HCT116 (cell line): ENCODE measurements at regions not wholly inside any gene's neighbourhood (a gene's known extent, or its start where the extent isn't known, plus 50 kb on each side); places are given as distances from the start of the nearest gene placed in this dataset.

Experiments
- ATAC-seq: fragments of 200-7000 bp; cut with Tn5 transposase; 2 replicates; pipeline ENCODE4 v1.9.1; 2020; ENCODE audit warnings: mild to moderate bottlenecking, moderate library complexity
- BruUV-seq: library from RNA; stranded (reverse); fragments of 400-500 nt; replicated peaks from 2 replicates; lab custom pipeline; 2021; lab: Mats Ljungman, UMichigan
- CTCF ChIA-PET: fragments of 300-600 bp; sonication (Branson Sonifier 250); formaldehyde crosslinking; loops from one replicate; lab custom pipeline; 2021; ENCODE audit warnings: antibody characterized with exemption; lab: Charles Lee
- POLR2A ChIA-PET: fragments of 300-600, 350-600 bp; sonication (Branson Sonifier 250); formaldehyde crosslinking; loops from one replicate; lab custom pipeline; 2021; ENCODE audit warnings: antibody characterized with exemption; lab: Charles Lee
- RAD21 ChIA-PET, 2 experiments: fragments of 300-600 bp; sonication (Branson Sonifier 250); formaldehyde crosslinking; loops; one replicate each; lab custom pipeline; 2023; ENCODE audit warnings: low total read pairs in 2 of 2; ENCODE audit not compliant: uncharacterized antibody in 2 of 2, unreplicated experiment in 2 of 2, low non-redundant PET in 1 of 2; lab: Charles Lee
- DNase-seq: peaks from one replicate; pipeline ENCODE4 v3.0.0-alpha.2; 2010; ENCODE audit warnings: low read depth, low spot score
- H2AFZ ChIP-seq: fragments of 200-600 bp; shearing (Covaris generic), sonication (generic); 2 replicates; pipeline ENCODE4 v1.6.1; 2017; ENCODE audit warnings: low read depth, mixed run types, mixed read lengths, antibody characterized with exemption, low read length; ENCODE audit not compliant: poor library complexity, severe bottlenecking
- H3K27ac ChIP-seq: 2 replicates; pipeline ENCODE4 v1.5.1; 2012; ENCODE audit warnings: low read depth, low read length
- H3K27me3 ChIP-seq: fragments of 200-600 bp; sonication (generic); 2 replicates; pipeline ENCODE4 v1.6.1; 2016; ENCODE audit warnings: mixed run types, low read length, mixed read lengths; ENCODE audit not compliant: insufficient read depth
- H3K36me3 ChIP-seq, 2 experiments: fragments of 200-500 bp in 1 of 2; fragments of 200-600 bp in 1 of 2; sonication (Bioruptor generic) in 1 of 2; sonication (generic) in 1 of 2; 2 replicates each; pipeline versions ENCODE4 v1.5.1 to v1.6.1; 2014 to 2016; ENCODE audit warnings: low read length in 2 of 2, inconsistent platforms in 1 of 2, mixed read lengths in 1 of 2, mixed run types in 1 of 2; ENCODE audit not compliant: insufficient read depth in 2 of 2, control insufficient read depth in 1 of 2
- H3K4me1 ChIP-seq, 2 experiments: fragments of 200-600 bp in 1 of 2; sonication (generic) in 1 of 2; 2 replicates each; pipeline versions ENCODE4 v1.5.1 to v1.6.1; 2012 to 2017; ENCODE audit warnings: low read length in 2 of 2, inconsistent platforms in 1 of 2, mild to moderate bottlenecking in 1 of 2, mixed read lengths in 1 of 2, mixed run types in 1 of 2, moderate library complexity in 1 of 2; ENCODE audit not compliant: insufficient read depth in 2 of 2, control insufficient read depth in 1 of 2
- H3K4me2 ChIP-seq: fragments of 200-600 bp; sonication (generic); 2 replicates; pipeline ENCODE4 v1.6.1; 2017; ENCODE audit warnings: mixed run types, low read length, mixed read lengths
- H3K4me3 ChIP-seq, 2 experiments: fragments of 200-600 bp in 1 of 2; sonication (generic) in 1 of 2; replicated peaks in 1 of 2; 2 replicates each; pipeline ENCODE4 v1.5.1; 2011 to 2016; ENCODE audit warnings: low read length in 2 of 2, control low read depth in 1 of 2, low read depth in 1 of 2, mild to moderate bottlenecking in 1 of 2, mixed read lengths in 1 of 2, mixed run types in 1 of 2
- H3K79me2 ChIP-seq: fragments of 200-600 bp; sonication (generic); 2 replicates; pipeline ENCODE4 v1.6.1; 2017; ENCODE audit warnings: mild to moderate bottlenecking, mixed run types, low read length, moderate library complexity, mixed read lengths; ENCODE audit not compliant: insufficient read depth
- H3K9ac ChIP-seq: fragments of 200-600 bp; sonication (generic); 2 replicates; pipeline ENCODE4 v1.6.1; 2016; ENCODE audit warnings: low read length, mixed read lengths
- H3K9me2 ChIP-seq: fragments of 200-600 bp; sonication (generic), shearing (Covaris generic); 2 replicates; pipeline ENCODE4 v1.6.1; 2017; ENCODE audit warnings: mixed run types, mild to moderate bottlenecking, moderate library complexity; ENCODE audit not compliant: insufficient read depth
- H3K9me3 ChIP-seq, 2 experiments: fragments of 200-500 bp in 1 of 2; fragments of 200-600 bp in 1 of 2; sonication (Bioruptor generic) in 1 of 2; sonication (generic) in 1 of 2; 2 replicates each; pipeline ENCODE4 v1.6.1; 2014 to 2017; ENCODE audit warnings: low read length in 2 of 2, mixed read lengths in 2 of 2, inconsistent platforms in 1 of 2, low read depth in 1 of 2, mild to moderate bottlenecking in 1 of 2, mixed run types in 1 of 2, moderate library complexity in 1 of 2; ENCODE audit not compliant: control insufficient read depth in 1 of 2, insufficient read depth in 1 of 2
- H4K20me1 ChIP-seq: fragments of 200-600 bp; sonication (generic), shearing (Covaris generic); 2 replicates; pipeline ENCODE4 v1.6.1; 2017; ENCODE audit warnings: mixed run types, mild to moderate bottlenecking, moderate library complexity; ENCODE audit not compliant: insufficient read depth
- CEBPB ChIP-seq: IDR thresholded peaks from 2 replicates; pipeline ENCODE4 v1.6.1; 2012; ENCODE audit warnings: low read depth
- JUND ChIP-seq: IDR thresholded peaks from 2 replicates; pipeline ENCODE4 v1.6.1; 2012
- POLR2AphosphoS5 ChIP-seq: IDR thresholded peaks from 2 replicates; pipeline ENCODE4 v1.6.1; 2011; ENCODE audit warnings: mild to moderate bottlenecking, low read depth, low read length, moderate library complexity
- REST ChIP-seq: IDR thresholded peaks from 2 replicates; pipeline ENCODE4 v1.6.1; 2012; ENCODE audit warnings: low read depth
- SP1 ChIP-seq: IDR thresholded peaks from 2 replicates; pipeline ENCODE4 v1.6.1; 2012; ENCODE audit warnings: low read depth
- ZBTB33 ChIP-seq: IDR thresholded peaks from 2 replicates; pipeline ENCODE4 v1.6.1; 2011; ENCODE audit warnings: mild to moderate bottlenecking, low read length, moderate library complexity; ENCODE audit not compliant: insufficient replicate concordance; ENCODE audit errors: extremely low read depth
- intact Hi-C: fragments of 100-400 bp; cut with micrococcal nuclease; formaldehyde crosslinking; loops from 2 replicates; pipeline ENCODE4 v1.10.0; 2022

GRCh38 chr4:106762666-106763443, 273.3 kb downstream of the DKK2 start:
- POLR2A ChIA-PET: no interaction called here
- H3K9me2 ChIP-seq: no peaks in the 10 kb centered on the region; the same call in 1 of the 2 replicates

More at GRCh38 chr4:106762666-106763443, 273.3 kb downstream of the DKK2 start:
- H3K27ac ChIP-seq: no peak overlapping the region
- no peak overlapping the region for H3K9ac ChIP-seq
- H3K79me2 ChIP-seq: no peaks in the 10 kb centered on the region
- H2AFZ ChIP-seq: no peak overlapping the region
- H3K36me3 ChIP-seq: no peaks in the 10 kb centered on the region
- RAD21 ChIA-PET: no interaction called here
- no peak for TF ChIP-seq JUND
- TF ChIP-seq ZBTB33: no peak
- no peak for TF ChIP-seq CEBPB
- no peak for TF ChIP-seq SP1
- TF ChIP-seq REST: no peak
- no peak for TF ChIP-seq POLR2AphosphoS5
- BruUV-seq: no TSS peak
- CTCF ChIA-PET: no interaction called here
- H3K4me3 ChIP-seq: no peak overlapping the region
- H3K4me1 ChIP-seq: no peaks in the 10 kb centered on the region
- H3K27me3 ChIP-seq: no peaks in the 10 kb centered on the region
- H4K20me1 ChIP-seq: no peaks in the 10 kb centered on the region
- intact Hi-C loops: no loop called here
- H3K4me2 ChIP-seq: no peak overlapping the region
- no peaks in the 10 kb centered on the region for H3K9me3 ChIP-seq
- ATAC-seq: no peak
- DNase-seq: no peak
